OCI-LY1 (cell line): ENCODE measurements at regions not wholly inside any gene's neighbourhood (a gene's known extent, or its start where the extent isn't known, plus 50 kb on each side); places are given as distances from the start of the nearest gene placed in this dataset.

ENCODE experiments used
- EZH2 ChIP-seq: fragments of 200-600 bp; sonication (generic), shearing (Covaris generic); IDR thresholded peaks from 2 replicates; pipeline ENCODE4 v1.8.0; 2017; ENCODE audit warnings: borderline replicate concordance, mixed run types, mild to moderate bottlenecking, antibody characterized with exemption, low read length, moderate library complexity, mixed read lengths
- TF ChIP-seq, protein P1 (sequence below): fragments of 200-600 bp; sonication (generic), shearing (Covaris generic); IDR thresholded peaks from 2 replicates; pipeline ENCODE4 v1.5.1; 2017; ENCODE audit warnings: mild to moderate bottlenecking, antibody characterized with exemption, low read length, moderate library complexity, mixed read lengths

- TF ChIP-seq, protein P1, sequence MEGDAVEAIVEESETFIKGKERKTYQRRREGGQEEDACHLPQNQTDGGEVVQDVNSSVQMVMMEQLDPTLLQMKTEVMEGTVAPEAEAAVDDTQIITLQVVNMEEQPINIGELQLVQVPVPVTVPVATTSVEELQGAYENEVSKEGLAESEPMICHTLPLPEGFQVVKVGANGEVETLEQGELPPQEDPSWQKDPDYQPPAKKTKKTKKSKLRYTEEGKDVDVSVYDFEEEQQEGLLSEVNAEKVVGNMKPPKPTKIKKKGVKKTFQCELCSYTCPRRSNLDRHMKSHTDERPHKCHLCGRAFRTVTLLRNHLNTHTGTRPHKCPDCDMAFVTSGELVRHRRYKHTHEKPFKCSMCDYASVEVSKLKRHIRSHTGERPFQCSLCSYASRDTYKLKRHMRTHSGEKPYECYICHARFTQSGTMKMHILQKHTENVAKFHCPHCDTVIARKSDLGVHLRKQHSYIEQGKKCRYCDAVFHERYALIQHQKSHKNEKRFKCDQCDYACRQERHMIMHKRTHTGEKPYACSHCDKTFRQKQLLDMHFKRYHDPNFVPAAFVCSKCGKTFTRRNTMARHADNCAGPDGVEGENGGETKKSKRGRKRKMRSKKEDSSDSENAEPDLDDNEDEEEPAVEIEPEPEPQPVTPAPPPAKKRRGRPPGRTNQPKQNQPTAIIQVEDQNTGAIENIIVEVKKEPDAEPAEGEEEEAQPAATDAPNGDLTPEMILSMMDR = no peak
- no peak for TF ChIP-seq EZH2
Observed at GRCh38 chr16:64782484-64782883, 339.4 kb downstream of the CDH11 start.
